Activated T-cell treated with anti-CD3 and anti-CD28 coated beads for 48 hours (primary cell): ENCODE measurements at regions not wholly inside any gene's neighbourhood (a gene's known extent, or its start where the extent isn't known, plus 50 kb on each side); places are given as distances from the start of the nearest gene placed in this dataset.
"Not testable (repeated sequence)": the region's sequence is repeated elsewhere in the genome, so short reads cannot be mapped to it uniquely, and the experiment has no call there.

Experiments
- DNase-seq: peaks from one replicate; pipeline ENCODE4 v3.0.0-alpha.2; 2020; ENCODE audit warnings: low read depth

DNA sequence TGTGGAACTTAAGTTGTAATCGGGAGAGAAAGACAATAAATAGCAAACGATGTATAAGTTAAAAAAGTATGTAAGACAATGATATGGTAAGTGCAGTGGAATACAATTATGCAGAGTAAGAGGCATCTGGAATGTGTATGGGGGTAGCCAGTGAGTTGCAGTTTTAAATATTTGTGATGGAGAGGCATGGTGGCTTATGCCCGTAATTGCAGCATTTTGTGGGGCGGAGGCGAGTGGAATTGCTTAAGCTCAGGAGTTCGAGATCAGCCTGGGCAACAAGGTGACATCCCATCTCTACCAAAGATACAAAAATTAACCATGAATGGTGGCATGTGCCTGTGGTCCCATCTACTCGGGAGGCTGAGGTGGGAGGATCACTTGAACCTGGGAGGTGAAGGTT lies 52.5 kb upstream of the WDFY3 start:
- DNase-seq, result no peak

DNA sequence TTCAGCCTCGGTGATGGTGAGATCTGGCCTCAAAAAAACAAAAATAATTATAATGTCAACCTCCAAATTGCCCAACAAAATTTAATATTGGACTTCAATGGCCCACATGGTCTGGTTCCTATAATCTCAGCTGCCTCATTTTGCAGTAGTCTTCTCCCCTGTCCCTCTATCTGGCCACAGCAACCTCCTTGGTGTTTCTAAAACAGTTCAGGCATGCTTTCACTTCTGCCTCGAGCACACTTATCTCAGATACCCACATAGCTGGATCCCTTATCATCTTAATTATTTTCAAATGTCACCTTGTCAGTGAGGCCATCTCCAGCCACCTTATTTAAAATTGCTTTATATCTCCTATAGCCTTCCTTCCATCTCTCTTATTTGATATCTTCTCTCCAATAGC lies 52.9 kb upstream of the WDFY3 start:
- no peak for DNase-seq

DNA sequence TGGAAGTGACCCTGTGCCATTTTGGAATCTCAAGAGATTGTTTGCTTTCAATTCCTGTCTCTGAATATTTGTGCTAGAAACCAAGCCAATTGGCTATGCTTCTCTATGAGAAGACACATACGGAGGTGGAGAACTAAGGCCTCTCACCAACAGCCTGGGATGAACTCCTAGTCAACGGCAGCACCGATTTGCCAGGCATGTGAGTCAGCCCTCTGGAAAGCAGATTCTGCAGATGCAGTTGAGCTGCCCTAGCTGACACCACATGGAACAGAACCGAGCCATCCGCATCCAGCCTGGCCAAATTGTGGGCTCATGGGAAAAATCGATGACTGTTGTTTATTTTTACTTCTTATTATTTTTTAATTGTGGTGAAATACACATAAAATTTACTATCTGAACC lies 58.2 kb upstream of the WDFY3 start:
- DNase-seq, result no peak

GRCh38 chr4:85028910-85029309 lies 62.4 kb upstream of the WDFY3 start:
- DNase-seq, result no peak

DNA sequence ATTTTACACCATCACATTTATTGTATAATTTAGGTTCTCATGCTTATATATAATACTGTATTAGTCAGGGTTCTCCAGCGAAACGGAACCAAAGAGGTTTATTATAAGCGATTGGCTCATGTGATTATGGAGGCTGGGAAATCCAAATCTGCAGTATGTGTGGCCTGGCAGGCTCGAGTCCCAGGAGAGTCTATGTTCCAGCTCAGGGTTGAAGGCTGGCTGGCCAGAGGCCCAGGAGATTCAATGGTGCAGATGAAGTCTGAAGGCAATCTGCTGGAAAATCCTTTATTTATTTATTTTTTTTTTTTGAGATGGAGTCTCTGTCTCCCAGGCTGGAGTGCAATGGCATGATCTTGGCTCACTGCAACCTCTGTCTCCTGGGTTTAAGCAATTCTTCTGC lies 63.0 kb upstream of the WDFY3 start:
- DNase-seq, result no peak

GRCh38 chr4:85030156-85030555 lies 63.7 kb upstream of the WDFY3 start:
- no peak for DNase-seq

DNA sequence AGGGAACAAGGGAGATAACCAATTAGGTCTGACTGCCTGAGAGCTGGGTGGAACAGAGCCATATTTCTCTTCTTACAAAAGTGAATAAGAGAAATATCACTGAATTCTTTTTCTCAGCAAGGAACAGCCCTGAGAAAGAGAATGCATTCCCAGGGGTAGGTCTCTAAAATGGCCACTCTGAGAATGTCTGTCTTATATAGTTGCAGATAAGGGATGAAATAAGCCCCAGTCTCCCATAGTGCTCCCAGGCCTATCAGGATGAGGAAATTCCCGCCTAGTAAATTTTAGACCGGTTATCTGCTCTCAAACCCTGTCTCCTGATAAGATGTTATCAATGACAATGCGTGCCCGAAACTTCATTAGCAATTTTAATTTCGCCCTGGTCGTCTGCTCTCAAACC lies 67.3 kb upstream of the WDFY3 start:
- DNase-seq, result not testable (repeated sequence)

- no peak for DNase-seq
These were observed 73.0 kb upstream of the WDFY3 start for GRCh38 chr4:85039526-85039925.

DNA sequence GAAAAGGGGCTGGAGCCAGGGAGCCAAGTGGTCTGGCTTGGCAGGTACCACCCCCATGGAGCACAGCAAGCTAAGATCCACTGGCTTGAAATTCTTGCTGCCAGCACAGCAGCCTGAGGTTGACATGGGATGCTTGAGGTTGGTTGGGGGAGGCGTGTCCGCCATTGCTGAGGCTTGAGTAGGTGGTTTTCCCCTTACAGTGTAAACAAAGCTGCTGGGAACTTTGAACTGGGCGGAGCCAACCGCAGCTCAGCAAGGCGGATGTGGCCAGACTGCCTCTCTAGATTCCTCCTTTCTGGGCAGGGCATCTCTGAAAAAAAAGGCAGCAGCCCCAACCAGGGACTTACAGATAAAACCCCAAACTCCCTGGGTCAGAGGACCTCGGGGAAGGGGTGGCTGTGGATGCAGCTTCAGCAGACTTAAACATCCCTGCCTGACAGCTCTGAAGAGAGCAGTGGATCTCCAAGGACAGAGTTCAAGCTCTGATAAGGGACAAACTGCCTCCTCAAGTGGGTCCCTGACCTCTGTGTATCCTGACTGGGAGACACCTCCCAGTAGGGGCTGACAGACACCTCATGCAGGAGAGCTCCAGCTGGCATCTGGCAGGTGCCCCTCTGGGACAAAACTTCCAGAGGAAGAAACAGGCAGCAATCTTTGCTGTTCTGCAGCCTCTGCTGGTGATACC lies 77.5 kb upstream of the WDFY3 start:
- not testable (repeated sequence) for DNase-seq

DNA sequence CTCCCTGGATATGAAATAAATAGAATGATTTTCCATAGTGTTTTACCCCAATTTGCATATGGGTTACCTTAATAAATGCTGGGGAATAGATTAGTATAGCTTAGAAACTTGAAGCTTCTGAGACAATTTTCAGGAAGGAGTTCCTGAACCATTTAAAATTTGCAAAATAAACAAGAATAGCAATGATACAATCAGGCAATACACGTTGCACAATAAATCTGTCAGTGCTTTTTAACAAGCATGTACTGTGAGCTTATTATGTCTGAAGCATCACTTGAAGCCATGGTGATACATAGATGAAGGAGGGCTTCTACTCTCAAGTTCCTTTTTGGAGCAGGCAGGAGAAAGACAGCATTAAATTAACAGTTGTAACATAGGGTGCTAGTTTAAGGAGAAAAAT lies 84.2 kb upstream of the WDFY3 start:
- DNase-seq, result no peak

DNA sequence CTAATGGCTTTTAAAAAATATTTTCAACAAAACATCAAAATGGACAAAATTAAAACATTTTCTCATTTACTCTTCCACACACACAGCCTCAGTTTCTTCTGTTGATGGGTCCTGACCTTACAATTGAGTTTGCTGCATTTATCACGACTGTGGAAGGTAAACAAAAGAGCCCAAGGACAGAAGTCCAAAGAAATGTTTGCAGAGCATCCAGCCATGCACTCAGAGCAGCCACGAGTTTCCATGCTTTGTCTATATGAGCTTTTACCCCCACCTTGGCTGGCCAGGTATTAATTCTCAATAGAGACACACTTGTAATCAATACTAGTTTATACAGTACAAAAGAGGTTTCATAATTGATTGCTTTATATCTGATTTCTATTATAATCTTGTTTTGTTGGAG lies 85.0 kb upstream of the WDFY3 start:
- no peak for DNase-seq

DNA sequence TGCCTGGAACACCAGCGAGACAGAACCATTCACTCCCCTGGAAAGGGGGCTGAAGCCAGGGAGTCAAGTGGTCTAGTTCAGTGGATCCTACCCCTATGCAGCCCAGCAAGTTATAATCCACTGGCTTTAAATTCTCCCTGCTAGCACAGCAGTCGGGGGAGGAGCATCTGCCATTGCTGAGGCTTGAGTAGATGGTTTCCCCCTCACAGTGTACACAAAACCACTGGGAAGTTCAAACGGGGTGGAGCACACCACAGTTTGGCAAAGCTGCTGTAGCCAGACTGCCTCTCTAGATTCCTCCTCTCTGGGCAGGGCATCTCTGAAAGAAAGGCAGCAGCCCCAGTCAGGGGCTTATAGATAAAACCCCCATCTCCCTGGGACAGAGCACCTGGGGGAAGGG lies 88.4 kb upstream of the WDFY3 start:
- DNase-seq, result not testable (repeated sequence)

GRCh38 chr4:85058551-85058950 lies 92.1 kb upstream of the WDFY3 start:
- DNase-seq, result no peak

DNA sequence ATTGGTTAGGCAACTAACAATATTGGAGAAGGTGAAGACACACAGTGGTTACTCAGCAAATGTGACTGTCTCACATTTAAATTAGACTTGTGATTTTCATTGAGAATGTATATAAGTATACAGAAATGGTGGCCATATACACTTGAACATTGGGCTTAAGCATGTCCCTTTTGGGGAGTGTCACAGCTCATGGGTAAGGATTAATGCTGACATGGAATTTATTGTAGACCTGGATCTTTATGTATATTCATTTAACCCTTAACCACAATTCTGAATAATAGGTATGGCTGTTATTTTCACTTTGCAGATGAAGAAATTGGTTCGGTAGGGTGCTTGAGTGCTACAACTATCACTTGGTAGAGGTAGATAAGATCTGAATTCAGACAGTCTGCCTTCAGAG lies 95.5 kb upstream of the WDFY3 start:
- DNase-seq, result no peak

GRCh38 chr4:85062466-85062865 lies 96.0 kb upstream of the WDFY3 start:
- DNase-seq, result no peak

- DNase-seq, result no peak
These were observed 100.9 kb upstream of the WDFY3 start for GRCh38 chr4:85067342-85067741.

- no peak for DNase-seq
These were observed 111.5 kb upstream of the WDFY3 start for GRCh38 chr4:85078016-85078415.

GRCh38 chr4:85081196-85081595 lies 114.7 kb upstream of the WDFY3 start:
- DNase-seq, result no peak

GRCh38 chr4:85084371-85085094 lies 118.0 kb upstream of the WDFY3 start:
- DNase-seq, result no peak

DNA sequence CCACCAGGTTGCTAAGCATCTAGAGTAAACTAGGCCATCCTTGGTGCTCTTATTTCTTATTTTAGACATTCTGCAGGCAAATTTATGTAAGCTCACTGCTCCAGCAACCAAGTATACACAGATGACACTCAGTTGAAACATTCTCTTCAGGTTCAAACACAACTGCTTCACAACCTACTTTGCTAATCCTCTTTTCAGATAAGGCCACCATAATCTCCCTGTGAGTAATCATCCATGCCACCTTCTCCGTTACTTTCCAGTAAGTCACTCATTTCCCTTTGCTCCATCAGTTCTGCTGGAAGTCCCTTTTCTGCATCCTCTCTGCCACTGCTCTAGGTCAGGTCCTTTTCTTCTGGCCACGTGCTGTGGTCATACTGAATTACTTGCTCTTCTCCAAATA lies 120.2 kb upstream of the WDFY3 start:
- no peak for DNase-seq

DNA sequence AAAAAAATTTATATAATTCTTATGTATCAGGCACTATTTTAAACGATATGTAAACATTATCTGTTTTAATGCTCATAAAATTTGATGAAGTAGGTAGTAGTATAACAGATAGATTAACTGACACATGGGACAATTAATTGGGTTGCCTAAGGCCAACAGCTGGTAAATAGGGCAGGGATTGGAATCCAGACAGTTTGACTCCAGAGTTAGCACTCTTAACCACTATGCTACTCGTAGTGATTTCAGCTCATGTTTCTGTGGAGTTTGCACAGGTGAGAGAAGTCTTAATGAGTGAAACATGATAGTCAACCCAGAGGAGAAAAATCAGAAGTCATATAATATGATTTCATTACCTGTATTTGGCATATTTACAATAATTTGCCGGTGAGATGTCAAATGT lies 126.0 kb upstream of the WDFY3 start:
- no peak for DNase-seq

DNA sequence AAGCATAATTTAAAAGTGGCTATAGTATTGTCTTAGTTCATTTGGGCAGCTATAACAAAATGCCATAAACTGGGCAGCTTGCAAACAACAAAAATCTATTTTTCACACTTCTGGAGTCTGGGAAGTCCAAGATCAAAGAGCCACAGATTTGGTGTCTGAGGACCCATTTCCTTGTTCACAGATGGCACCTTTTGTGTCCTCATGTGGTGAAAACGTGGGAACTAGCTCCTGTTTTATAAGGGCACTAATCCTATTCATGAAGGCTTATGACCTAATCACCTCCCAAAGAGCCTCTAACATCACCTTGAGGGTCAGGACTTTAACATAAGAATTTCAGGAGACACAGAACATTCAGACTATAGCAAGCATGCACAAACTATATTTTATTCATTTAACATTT lies 126.5 kb upstream of the WDFY3 start:
- DNase-seq, result no peak

DNA sequence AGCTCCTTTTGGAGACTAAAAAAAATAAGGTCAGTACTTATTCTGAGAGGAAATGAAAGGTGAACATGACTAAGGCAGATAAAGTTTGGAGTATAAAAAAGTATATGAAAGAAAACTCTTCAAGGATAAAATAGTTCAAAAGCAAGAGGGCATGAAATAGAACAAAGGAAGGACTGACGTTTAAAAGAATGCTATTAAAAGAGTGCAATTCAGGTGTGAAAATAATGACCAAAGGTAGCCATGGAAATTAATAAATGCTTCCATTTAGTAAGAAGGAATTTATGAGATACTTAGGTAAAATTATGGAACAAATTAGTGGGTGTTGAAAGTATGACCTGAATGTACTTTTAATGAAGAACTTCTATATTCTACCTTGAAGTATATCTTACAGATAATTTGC lies 128.2 kb upstream of the WDFY3 start:
- no peak for DNase-seq

DNA sequence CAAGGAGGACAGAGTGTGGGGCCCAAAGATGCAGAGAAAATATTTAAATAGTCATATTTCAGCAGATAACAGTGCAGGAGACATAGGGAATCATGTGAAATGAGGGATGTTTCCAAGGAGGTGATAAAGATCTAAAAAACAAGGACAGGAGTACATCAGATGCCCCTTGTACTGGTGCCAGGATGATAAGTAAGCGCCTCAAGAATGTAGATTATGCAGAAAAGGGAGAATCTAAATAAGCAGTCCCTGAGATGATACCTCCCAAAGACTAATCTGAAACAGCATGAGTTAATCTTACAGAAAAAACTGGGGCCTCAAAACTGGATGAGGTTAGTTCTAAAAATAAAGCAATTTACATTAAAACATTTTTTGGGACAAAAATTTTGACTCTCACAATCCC lies 136.1 kb upstream of the WDFY3 start:
- no peak for DNase-seq
